ENCODE measurements at regions not wholly inside any gene's neighbourhood (a gene's known extent, or its start where the extent isn't known, plus 50 kb on each side); places are given as distances from the start of the nearest gene placed in this dataset.

DNA sequence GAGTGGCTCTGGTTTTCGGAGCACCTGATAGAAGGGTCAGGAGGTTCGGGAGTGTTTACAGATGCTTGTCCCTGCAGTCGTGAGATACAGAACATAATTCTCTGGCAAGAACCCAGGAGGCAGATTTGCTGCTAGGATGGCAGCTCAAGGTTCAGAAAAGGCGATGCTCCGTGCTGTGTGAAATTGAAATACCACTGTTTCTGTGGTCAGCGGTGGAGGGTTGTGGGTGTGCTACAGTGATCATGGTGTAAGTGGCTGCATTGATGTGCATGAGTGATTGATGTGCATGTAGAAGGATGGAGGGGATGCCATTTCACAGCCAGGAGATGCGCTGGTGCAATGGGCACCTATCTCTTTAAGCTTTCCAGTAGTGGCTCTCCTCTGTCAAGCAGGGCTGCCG, 322.1 kb downstream of the GALR1 start:
- no peak for TF ChIP-seq RAD21 (conservative IDR thresholded peaks at IDR 0.05)
- TF ChIP-seq, protein P1, sequence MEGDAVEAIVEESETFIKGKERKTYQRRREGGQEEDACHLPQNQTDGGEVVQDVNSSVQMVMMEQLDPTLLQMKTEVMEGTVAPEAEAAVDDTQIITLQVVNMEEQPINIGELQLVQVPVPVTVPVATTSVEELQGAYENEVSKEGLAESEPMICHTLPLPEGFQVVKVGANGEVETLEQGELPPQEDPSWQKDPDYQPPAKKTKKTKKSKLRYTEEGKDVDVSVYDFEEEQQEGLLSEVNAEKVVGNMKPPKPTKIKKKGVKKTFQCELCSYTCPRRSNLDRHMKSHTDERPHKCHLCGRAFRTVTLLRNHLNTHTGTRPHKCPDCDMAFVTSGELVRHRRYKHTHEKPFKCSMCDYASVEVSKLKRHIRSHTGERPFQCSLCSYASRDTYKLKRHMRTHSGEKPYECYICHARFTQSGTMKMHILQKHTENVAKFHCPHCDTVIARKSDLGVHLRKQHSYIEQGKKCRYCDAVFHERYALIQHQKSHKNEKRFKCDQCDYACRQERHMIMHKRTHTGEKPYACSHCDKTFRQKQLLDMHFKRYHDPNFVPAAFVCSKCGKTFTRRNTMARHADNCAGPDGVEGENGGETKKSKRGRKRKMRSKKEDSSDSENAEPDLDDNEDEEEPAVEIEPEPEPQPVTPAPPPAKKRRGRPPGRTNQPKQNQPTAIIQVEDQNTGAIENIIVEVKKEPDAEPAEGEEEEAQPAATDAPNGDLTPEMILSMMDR (IDR thresholded peaks at IDR 0.05; ENCODE audit: poor library complexity, severe bottlenecking) = no peak
- no peak for TF ChIP-seq EZH2 (IDR thresholded peaks at IDR 0.05; ENCODE audit: borderline replicate concordance, insufficient read depth, low read length, poor library complexity, severe bottlenecking)
- no peak for TF ChIP-seq TAF1 (IDR thresholded peaks at IDR 0.05; ENCODE audit: low read depth)
- TF ChIP-seq, protein P2, sequence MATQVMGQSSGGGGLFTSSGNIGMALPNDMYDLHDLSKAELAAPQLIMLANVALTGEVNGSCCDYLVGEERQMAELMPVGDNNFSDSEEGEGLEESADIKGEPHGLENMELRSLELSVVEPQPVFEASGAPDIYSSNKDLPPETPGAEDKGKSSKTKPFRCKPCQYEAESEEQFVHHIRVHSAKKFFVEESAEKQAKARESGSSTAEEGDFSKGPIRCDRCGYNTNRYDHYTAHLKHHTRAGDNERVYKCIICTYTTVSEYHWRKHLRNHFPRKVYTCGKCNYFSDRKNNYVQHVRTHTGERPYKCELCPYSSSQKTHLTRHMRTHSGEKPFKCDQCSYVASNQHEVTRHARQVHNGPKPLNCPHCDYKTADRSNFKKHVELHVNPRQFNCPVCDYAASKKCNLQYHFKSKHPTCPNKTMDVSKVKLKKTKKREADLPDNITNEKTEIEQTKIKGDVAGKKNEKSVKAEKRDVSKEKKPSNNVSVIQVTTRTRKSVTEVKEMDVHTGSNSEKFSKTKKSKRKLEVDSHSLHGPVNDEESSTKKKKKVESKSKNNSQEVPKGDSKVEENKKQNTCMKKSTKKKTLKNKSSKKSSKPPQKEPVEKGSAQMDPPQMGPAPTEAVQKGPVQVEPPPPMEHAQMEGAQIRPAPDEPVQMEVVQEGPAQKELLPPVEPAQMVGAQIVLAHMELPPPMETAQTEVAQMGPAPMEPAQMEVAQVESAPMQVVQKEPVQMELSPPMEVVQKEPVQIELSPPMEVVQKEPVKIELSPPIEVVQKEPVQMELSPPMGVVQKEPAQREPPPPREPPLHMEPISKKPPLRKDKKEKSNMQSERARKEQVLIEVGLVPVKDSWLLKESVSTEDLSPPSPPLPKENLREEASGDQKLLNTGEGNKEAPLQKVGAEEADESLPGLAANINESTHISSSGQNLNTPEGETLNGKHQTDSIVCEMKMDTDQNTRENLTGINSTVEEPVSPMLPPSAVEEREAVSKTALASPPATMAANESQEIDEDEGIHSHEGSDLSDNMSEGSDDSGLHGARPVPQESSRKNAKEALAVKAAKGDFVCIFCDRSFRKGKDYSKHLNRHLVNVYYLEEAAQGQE (IDR thresholded peaks at IDR 0.05; ENCODE audit: borderline replicate concordance) = no peak
- TF ChIP-seq EP300 (conservative IDR thresholded peaks at IDR 0.05; ENCODE audit: poor library complexity, severe bottlenecking) = no peak
- no peak for TF ChIP-seq POLR2AphosphoS5 (IDR thresholded peaks at IDR 0.05)
